Gastroesophageal sphincter (tissue), 3 donors: ENCODE measurements at regions not wholly inside any gene's neighbourhood (a gene's known extent, or its start where the extent isn't known, plus 50 kb on each side); places are given as distances from the start of the nearest gene placed in this dataset.

Experiments
- CTCF ChIP-seq, 4 experiments: fragments of 200-600 bp in 2 of 4; fragments of 450-650 bp in 2 of 4; sonication (generic) in 1 of 4; IDR thresholded peaks; one replicate each; pipeline ENCODE4 v1.5.1; 2017 to 2019; ENCODE audit warnings: antibody characterized with exemption in 4 of 4, mild to moderate bottlenecking in 2 of 4, moderate library complexity in 2 of 4
- EP300 ChIP-seq: sonication (generic); formaldehyde crosslinking; IDR thresholded peaks from one replicate; pipeline ENCODE4 v1.6.1; 2017; ENCODE audit warnings: antibody characterized with exemption, mild to moderate bottlenecking
- POLR2A ChIP-seq, 2 donors: fragments of 450-650 bp; IDR thresholded peaks; one replicate each; pipeline ENCODE4 v1.6.1; 2017; ENCODE audit warnings: antibody characterized with exemption in 2 of 2, mild to moderate bottlenecking in 2 of 2, moderate library complexity in 1 of 2

GRCh38 chr21:36551731-36552433, 72.0 kb upstream of the CLDN14 start:
- TF ChIP-seq CTCF (IDR thresholded peaks at IDR 0.05) (no peak), EP300 (no peak), POLR2A (IDR thresholded peaks at IDR 0.05) (no peak)
